Tibial nerve (tissue), 3 donors: ENCODE measurements at regions not wholly inside any gene's neighbourhood (a gene's known extent, or its start where the extent isn't known, plus 50 kb on each side); places are given as distances from the start of the nearest gene placed in this dataset.

Experiments
- POLR2A ChIP-seq, 2 donors: fragments of 450-650 bp; IDR thresholded peaks; one replicate each; pipeline ENCODE4 v1.6.1; 2017; ENCODE audit warnings: antibody characterized with exemption in 2 of 2, mild to moderate bottlenecking in 2 of 2, moderate library complexity in 2 of 2
- TF ChIP-seq, protein P1 (sequence below), 5 experiments: fragments of 200-600 bp in 3 of 5; fragments of 450-650 bp in 2 of 5; sonication (generic) in 3 of 5; IDR thresholded peaks; one replicate each; pipeline ENCODE4 v1.5.1; 2016 to 2019; ENCODE audit warnings: antibody characterized with exemption in 5 of 5, mild to moderate bottlenecking in 3 of 5, moderate library complexity in 2 of 5

DNA sequence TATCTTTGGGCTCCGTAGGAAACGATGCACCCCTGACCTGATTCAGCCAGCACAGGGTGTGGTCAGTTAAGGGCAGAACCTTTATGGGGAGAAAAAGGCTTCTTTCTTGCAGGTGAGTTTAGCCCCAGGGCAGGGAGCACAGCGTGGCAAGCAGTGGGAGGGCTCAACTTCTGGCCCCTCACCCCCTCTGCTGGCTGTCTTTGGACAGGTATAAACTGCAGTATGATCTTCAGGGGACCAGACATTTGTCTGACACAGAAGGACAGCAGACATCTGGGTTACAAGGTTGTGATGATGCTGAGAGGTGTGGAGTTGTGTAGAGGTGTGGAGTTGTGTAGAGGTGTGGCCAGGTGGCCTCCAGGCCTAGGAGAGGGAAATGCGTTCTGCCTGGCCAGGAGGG, 324.0 kb upstream of the PLET1 start:
- TF ChIP-seq, protein P1, sequence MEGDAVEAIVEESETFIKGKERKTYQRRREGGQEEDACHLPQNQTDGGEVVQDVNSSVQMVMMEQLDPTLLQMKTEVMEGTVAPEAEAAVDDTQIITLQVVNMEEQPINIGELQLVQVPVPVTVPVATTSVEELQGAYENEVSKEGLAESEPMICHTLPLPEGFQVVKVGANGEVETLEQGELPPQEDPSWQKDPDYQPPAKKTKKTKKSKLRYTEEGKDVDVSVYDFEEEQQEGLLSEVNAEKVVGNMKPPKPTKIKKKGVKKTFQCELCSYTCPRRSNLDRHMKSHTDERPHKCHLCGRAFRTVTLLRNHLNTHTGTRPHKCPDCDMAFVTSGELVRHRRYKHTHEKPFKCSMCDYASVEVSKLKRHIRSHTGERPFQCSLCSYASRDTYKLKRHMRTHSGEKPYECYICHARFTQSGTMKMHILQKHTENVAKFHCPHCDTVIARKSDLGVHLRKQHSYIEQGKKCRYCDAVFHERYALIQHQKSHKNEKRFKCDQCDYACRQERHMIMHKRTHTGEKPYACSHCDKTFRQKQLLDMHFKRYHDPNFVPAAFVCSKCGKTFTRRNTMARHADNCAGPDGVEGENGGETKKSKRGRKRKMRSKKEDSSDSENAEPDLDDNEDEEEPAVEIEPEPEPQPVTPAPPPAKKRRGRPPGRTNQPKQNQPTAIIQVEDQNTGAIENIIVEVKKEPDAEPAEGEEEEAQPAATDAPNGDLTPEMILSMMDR (IDR thresholded peaks at IDR 0.05) = no peak
- no peak for TF ChIP-seq POLR2A (IDR thresholded peaks at IDR 0.05)
